ENCODE measurements at regions not wholly inside any gene's neighbourhood (a gene's known extent, or its start where the extent isn't known, plus 50 kb on each side); places are given as distances from the start of the nearest gene placed in this dataset.

DNA sequence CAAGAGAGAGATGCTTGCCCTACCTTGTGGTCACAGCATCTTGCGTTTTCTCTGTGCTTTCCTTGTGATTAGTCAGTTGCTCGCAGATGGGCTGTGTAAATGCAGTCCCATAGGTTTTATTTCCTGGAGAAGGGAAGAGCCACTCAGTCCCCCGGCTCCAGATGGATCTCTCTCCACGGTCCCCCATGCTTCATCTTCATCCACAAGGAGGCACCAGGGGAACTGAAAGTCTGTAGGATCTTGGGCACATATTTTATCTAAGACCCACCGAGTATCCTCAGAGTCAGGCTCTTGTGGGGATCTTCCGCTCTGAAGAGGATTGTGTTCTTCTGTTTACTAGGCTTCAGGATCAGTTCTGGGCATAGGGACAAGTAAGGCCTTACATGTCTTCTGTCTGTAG, 66.8 kb upstream of the E2F8 start:
- TF ChIP-seq, protein P1, sequence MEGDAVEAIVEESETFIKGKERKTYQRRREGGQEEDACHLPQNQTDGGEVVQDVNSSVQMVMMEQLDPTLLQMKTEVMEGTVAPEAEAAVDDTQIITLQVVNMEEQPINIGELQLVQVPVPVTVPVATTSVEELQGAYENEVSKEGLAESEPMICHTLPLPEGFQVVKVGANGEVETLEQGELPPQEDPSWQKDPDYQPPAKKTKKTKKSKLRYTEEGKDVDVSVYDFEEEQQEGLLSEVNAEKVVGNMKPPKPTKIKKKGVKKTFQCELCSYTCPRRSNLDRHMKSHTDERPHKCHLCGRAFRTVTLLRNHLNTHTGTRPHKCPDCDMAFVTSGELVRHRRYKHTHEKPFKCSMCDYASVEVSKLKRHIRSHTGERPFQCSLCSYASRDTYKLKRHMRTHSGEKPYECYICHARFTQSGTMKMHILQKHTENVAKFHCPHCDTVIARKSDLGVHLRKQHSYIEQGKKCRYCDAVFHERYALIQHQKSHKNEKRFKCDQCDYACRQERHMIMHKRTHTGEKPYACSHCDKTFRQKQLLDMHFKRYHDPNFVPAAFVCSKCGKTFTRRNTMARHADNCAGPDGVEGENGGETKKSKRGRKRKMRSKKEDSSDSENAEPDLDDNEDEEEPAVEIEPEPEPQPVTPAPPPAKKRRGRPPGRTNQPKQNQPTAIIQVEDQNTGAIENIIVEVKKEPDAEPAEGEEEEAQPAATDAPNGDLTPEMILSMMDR (IDR thresholded peaks at IDR 0.05), result no peak
- no peak for TF ChIP-seq EP300 (IDR thresholded peaks at IDR 0.05)
- TF ChIP-seq POLR2AphosphoS5 (IDR thresholded peaks at IDR 0.05), result no peak
- TF ChIP-seq POLR2A (IDR thresholded peaks at IDR 0.05), result no peak
